Skin of body (tissue), 1 donor: ENCODE measurements at regions not wholly inside any gene's neighbourhood (a gene's known extent, or its start where the extent isn't known, plus 50 kb on each side); places are given as distances from the start of the nearest gene placed in this dataset.

Experiments
- DNase-seq: peaks from one replicate; lab custom pipeline; 2025; lab: John Stamatoyannopoulos, UW

- DNase-seq: no peak
Measured at GRCh38 chr2:217445723-217446122, 557.1 kb downstream of the TNS1 start.

DNA sequence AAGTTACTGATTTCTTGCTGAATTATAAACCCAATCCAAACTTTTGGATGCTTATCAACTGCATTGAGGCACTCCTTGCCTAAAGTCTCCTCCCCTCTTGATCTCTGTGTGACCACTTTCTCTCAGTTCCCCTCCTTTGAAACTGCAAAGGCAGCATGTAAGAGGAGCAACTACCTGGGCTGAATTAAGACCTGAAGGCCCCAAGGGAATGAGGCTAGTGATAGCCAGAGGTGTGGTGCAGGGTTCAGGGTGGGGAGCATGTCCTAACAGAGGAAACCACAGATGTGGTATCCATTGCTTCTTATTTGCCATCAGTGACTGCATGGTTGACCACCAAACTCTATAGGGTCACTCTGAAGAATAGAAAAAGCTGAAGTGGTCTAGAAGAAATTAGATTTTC, 557.9 kb downstream of the TNS1 start:
- DNase-seq: no peak

DNA sequence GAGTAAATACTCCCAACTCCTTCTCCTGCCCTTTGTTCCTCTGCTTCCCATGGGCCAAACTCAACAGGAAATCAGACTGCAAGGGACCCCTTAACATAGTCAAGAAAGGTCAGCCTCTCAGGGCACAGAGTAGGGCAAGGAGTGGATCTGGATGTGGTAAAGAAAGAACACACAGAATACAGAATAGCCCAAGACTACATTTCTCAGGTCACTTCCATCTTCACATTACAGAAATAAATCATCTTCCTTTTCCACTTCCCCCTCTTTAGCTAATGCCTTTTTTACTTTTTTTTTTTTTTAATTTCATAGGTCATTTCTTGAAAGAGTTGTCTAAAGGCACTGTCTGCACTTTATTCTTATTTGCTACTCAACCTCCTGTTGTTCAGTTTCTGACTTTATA, 558.3 kb downstream of the TNS1 start:
- no peak for DNase-seq

DNA sequence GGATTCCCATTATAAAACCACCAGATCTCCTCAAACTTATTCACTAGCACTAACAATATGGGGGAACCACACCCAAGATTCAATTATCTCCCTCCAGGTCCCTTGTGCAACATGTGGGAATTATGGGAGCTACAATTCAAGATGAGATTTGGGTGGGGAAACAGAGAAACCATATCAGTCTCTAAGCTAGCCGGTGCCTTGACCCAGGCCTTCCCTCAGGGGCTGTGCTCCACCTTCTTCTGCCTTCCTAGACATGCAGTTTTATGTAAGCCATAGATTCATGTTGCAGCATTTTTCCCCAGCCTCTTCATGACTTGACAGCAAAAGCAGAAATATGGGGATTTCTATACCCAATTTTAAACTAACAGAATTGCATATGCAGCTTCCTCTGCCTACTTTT, 559.2 kb downstream of the TNS1 start:
- DNase-seq: no peak

DNA sequence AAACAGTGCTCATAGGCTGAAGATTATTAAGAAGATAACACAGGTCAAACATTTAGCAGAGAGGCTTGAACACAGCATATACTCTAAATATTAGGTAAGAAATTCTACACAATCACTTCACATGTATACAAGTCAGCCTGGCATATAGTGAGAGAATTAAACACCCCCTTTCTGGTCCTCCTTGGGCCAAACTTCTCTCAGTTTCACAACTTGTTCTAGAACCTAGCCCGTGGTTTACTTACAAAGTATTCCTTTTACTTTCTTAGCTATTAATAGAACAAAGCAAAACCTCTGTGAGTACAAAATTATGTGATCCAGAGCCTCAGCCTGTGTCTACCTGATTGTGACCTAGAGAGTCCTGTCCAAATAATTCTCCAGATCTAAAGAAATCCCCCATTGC, 562.8 kb downstream of the TNS1 start:
- no peak for DNase-seq

DNA sequence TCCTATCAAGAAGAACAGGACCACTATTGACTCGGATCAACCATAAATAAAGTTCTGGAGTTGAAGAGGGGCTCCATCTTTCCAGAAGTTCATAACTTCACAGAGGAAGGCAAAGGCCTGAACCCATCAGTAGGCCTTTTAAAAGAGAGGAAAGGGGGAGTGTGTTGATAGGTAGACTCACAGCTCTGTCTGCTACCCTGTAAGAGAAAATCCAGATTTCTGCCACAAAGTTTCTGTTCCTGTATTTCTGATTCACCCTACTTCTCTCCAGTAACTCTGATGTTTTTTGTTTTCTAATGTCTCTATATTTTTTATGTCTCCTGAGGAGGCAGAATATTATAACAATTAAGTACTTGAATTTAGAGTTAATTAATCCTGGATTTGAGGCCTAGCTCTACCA, 564.0 kb downstream of the TNS1 start:
- DNase-seq: no peak

DNA sequence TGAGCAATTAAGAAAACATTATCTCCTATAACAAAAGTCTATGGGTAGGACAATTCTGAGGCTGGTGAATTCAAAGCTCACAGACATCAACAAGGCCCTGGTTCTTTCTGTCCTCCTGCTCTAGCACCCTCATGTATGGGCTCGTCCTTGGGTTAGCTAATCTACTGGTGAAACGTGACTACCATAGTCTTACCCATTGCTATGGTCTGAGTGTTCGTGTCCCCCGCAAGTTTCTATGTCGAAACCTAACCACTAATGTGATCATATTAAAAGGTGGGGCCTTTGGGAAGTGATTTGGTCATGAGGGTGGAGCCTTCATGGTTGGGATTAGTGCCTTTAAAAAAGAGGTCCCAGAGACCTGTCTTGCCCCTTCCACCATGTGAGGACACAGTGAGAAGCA, 564.7 kb downstream of the TNS1 start:
- no peak for DNase-seq

DNA sequence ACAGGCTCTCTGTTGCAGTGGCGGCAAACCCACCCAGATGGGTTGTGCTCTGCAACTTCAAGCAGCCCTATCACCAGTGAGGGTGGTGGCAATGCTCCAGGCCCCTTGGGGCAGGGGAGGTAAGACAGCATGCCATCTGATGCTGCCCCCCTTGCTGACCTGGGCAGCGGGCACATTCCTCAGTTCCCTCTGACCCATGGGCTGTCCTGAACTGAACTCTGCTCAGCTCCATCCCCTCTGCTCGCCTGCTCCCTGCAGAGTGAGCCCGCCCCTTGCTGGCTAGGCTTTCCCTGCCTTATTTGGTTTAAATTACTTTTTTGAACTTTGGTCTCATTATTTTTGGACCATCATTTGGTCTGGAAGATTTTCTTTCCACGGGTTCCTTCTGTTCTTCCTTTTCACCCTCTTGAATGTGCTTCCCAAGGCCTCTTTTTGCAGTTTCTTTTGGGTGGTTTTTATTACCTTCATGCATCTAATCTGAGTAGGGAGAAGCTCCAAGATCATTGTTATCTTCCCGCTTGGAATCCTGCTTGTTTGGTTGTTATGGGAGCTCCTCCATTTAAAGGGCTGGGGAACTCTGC, 565.4 kb downstream of the TNS1 start:
- no peak for DNase-seq

- DNase-seq: no peak
Measured at GRCh38 chr2:217436386-217436785, 566.4 kb downstream of the TNS1 start.

DNA sequence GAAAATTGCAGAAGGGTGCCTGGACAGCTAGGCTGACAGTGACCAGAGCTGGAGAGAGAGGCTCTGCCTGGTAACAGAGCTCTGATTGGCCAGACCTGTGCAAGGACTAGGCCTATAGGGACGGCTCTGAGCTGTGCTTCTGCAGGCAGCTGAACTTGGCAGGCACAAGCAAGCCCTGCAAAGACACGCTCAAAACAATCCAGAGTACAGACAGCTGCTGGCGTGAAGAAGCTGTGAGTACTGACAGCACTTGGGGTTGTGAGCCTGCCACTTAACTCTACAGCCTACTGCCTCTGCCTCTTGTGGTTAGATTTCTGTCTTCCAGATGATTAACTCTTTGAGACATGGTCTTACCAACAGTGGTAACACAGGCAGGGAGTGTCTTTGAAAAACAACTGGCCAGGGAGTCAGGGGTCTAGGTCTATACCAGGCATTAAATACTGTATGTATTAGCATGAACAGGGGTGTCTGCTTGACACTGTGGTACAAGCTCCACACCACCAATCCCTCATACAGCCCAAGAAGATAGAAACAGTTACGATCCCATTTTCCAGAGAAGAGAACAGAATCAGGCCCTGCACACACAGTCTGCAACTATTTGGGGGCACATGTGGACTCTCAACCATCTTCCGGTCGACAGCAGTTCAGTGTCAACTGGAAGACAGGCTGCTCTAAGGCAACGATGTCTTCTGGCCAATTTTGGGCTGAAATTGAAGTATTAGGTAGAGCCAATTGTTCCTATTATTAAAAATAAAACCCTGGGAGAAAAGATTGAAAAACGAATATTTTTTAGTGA, 568.4 kb downstream of the TNS1 start:
- DNase-seq: peak; percentile 99

DNA sequence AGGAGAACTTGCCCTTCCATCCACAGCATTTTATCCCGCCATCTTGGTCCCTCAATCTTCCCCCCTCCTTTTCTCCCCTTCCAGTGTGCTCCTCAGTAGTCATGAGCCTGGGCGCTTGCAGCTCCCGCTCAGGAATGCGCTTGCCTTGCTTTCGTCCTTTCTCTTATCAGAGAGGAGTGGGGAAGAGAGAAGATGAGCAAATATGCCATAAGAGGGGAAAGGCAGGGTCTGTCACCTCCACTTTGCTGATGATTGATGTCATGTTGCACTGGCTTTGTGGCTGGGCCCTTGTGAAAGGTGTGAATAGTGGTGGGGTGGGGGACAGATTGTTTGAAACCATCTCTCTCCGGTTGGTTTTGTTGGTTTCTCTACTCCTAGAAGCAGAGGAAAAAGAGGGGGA, 569.3 kb downstream of the TNS1 start:
- peak; percentile 33 for DNase-seq

GRCh38 chr2:217431577-217432269, 571.1 kb downstream of the TNS1 start:
- no peak for DNase-seq

- DNase-seq: no peak
Measured at GRCh38 chr2:217430916-217431576, 571.2 kb upstream of the TNP1 start.

GRCh38 chr2:217429981-217430500, 570.2 kb upstream of the TNP1 start:
- no peak for DNase-seq

GRCh38 chr2:217421834-217422233, 562.0 kb upstream of the TNP1 start:
- no peak for DNase-seq

GRCh38 chr2:217420854-217421253, 561.0 kb upstream of the TNP1 start:
- no peak for DNase-seq

- DNase-seq: no peak
Measured at GRCh38 chr2:217419055-217419671, 559.3 kb upstream of the TNP1 start.

DNA sequence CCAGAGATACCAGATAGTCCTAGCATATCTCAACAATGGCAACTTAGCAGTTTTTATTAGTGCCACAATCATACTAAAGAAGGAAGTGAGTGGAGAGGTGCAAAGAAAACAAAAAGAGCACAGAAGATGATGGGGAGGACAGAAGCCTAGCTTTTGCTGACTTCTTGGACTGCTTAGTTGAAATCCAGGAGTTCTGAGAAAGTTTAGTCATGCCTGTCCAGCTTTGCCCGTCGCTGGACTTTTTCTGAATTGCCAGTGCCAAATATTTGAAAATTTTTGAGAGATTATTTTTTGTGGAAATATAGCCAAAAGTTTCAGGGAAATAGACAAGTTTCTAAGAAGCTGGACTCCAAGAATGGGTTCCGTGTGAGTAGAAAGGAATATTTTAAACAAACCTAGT, 558.7 kb upstream of the TNP1 start:
- no peak for DNase-seq

DNA sequence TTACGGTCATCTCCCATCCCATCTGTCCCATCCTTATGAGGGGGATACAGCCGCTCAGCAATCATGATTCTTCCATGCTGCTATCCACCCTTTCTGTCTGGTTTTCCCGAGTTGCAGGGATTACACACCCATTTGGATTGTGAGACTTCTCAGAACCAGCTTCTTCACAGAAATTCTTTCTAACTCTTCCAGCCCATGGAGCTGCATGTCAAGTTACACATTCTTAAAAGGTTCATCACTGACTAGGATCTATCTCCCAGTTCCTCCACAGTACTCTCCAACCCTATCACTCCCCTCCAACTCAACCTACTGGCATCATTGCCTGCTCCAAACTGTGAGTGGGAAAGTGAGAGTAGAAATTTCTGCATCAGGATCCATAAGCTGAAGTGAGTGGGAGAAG, 558.2 kb upstream of the TNP1 start:
- DNase-seq: no peak

GRCh38 chr2:217417536-217417935, 557.7 kb upstream of the TNP1 start:
- no peak for DNase-seq

- no peak for DNase-seq
Measured at GRCh38 chr2:217415316-217415715, 555.5 kb upstream of the TNP1 start.

- no peak for DNase-seq
Measured at GRCh38 chr2:217414429-217414828, 554.6 kb upstream of the TNP1 start.
